Loucy (cell line): ENCODE measurements at regions not wholly inside any gene's neighbourhood (a gene's known extent, or its start where the extent isn't known, plus 50 kb on each side); places are given as distances from the start of the nearest gene placed in this dataset.

ENCODE experiments used
- H2AFZ ChIP-seq: fragments of 200-600 bp; sonication (generic); 2 replicates; pipeline ENCODE4 v1.6.0; 2016; ENCODE audit warnings: antibody characterized with exemption, mild to moderate bottlenecking, low read length, moderate library complexity
- H3F3A ChIP-seq: fragments of 200-600 bp; 2 replicates; pipeline ENCODE4 v1.6.0; 2016; ENCODE audit warnings: antibody characterized with exemption, low read depth, mild to moderate bottlenecking
- H3K27me3 ChIP-seq: fragments of 200-600 bp; sonication (generic); 2 replicates; pipeline ENCODE4 v1.6.1; 2014; ENCODE audit warnings: low read length, mild to moderate bottlenecking; ENCODE audit not compliant: insufficient read depth, poor library complexity, severe bottlenecking
- H3K36me3 ChIP-seq: fragments of 200-600 bp; sonication (generic); 2 replicates; pipeline ENCODE4 v1.6.1; 2016; ENCODE audit warnings: low read length; ENCODE audit not compliant: insufficient read depth
- H3K4me1 ChIP-seq: fragments of 200-600 bp; sonication (generic); 2 replicates; pipeline ENCODE4 v1.5.1; 2014; ENCODE audit warnings: low read length, mild to moderate bottlenecking; ENCODE audit not compliant: insufficient read depth, poor library complexity, severe bottlenecking
- H3K4me2 ChIP-seq: fragments of 200-600 bp; sonication (generic); 2 replicates; pipeline ENCODE4 v1.6.0; 2014; ENCODE audit warnings: antibody characterized with exemption, low read length, low read depth, mild to moderate bottlenecking; ENCODE audit not compliant: poor library complexity, severe bottlenecking
- H3K4me3 ChIP-seq: fragments of 200-600 bp; sonication (generic); 2 replicates; pipeline ENCODE4 v1.5.1; 2014; ENCODE audit warnings: low read length, mild to moderate bottlenecking, mixed read lengths; ENCODE audit not compliant: poor library complexity, severe bottlenecking
- H3K79me2 ChIP-seq: fragments of 200-600 bp; sonication (generic); 2 replicates; pipeline ENCODE4 v1.6.1; 2014; ENCODE audit warnings: low read length; ENCODE audit not compliant: insufficient read depth
- H3K9ac ChIP-seq: fragments of 200-600 bp; sonication (generic); 2 replicates; pipeline ENCODE4 v1.6.0; 2014; ENCODE audit warnings: mild to moderate bottlenecking, low read depth, low read length, moderate library complexity; ENCODE audit not compliant: poor library complexity, severe bottlenecking
- H3K9me2 ChIP-seq: fragments of 200-600 bp; sonication (generic); replicated peaks from 2 replicates; pipeline ENCODE4 v1.6.1; 2016; ENCODE audit warnings: low read depth, low read length, mixed read lengths
- H3K9me3 ChIP-seq: fragments of 200-600 bp; sonication (generic); 2 replicates; pipeline ENCODE4 v1.6.1; 2014; ENCODE audit warnings: mild to moderate bottlenecking, antibody characterized with exemption, low read length, low read depth; ENCODE audit not compliant: insufficient read depth
- H4K20me1 ChIP-seq: fragments of 200-600 bp; sonication (generic); 2 replicates; pipeline ENCODE4 v1.6.0; 2014; ENCODE audit warnings: antibody characterized with exemption, low read length, mild to moderate bottlenecking; ENCODE audit not compliant: insufficient read depth, poor library complexity, severe bottlenecking
- CTCF ChIP-seq: fragments of 200-600 bp; sonication (generic); conservative IDR thresholded peaks from 2 replicates; pipeline ENCODE4 v1.5.1; 2014; ENCODE audit warnings: mild to moderate bottlenecking, antibody characterized with exemption, low read length
- EZH2phosphoT487 ChIP-seq: fragments of 200-600 bp; IDR thresholded peaks from 2 replicates; pipeline ENCODE4 v1.6.1; 2018; ENCODE audit warnings: antibody characterized with exemption, mild to moderate bottlenecking, moderate library complexity, borderline replicate concordance

- Histone ChIP-seq H3K4me2 (no peak overlapping the region), H3K27me3 (no peaks in the 10 kb centered on the region), H3K4me1 (no peaks in the 10 kb centered on the region), H3K79me2 (no peaks in the 10 kb centered on the region), H3K9me2 (no peaks in the 10 kb centered on the region), H3K36me3 (no peaks in the 10 kb centered on the region), H4K20me1 (no peaks in the 10 kb centered on the region), H2AFZ (no peak overlapping the region), H3K9ac (no peak overlapping the region), H3K9me3 (no peaks in the 10 kb centered on the region), H3F3A (no peaks in the 10 kb centered on the region), H3K4me3 (no peak overlapping the region)
- no peak for TF ChIP-seq CTCF
Observed at GRCh38 chr9:93826905-93827544, 128.1 kb downstream of the BARX1 start.

- TF ChIP-seq EZH2phosphoT487 (no peak), CTCF (no peak)
Observed at GRCh38 chr9:93826209-93826608, 128.9 kb downstream of the BARX1 start.

GRCh38 chr9:93825348-93826115 is 129.6 kb downstream of the BARX1 start:
- Histone ChIP-seq H3K9me3 (no peaks in the 10 kb centered on the region), H3K4me1 (no peaks in the 10 kb centered on the region), H3K27me3 (no peaks in the 10 kb centered on the region), H4K20me1 (no peaks in the 10 kb centered on the region), H3K9me2 (no peaks in the 10 kb centered on the region), H3K9ac (no peak overlapping the region), H3K4me2 (no peak overlapping the region), H3K4me3 (no peak overlapping the region), H2AFZ (no peak overlapping the region), H3K79me2 (no peaks in the 10 kb centered on the region), H3K36me3 (no peaks in the 10 kb centered on the region), H3F3A (no peaks in the 10 kb centered on the region)
- TF ChIP-seq CTCF = no peak
- no peak for TF ChIP-seq EZH2phosphoT487

More at GRCh38 chr9:93826209-93826608, 128.9 kb downstream of the BARX1 start:
- Histone ChIP-seq H3K9me2 (no peaks in the 10 kb centered on the region), H3K36me3 (no peaks in the 10 kb centered on the region), H2AFZ (no peak overlapping the region), H3K4me1 (no peaks in the 10 kb centered on the region), H3F3A (no peaks in the 10 kb centered on the region), H4K20me1 (no peaks in the 10 kb centered on the region), H3K9me3 (no peaks in the 10 kb centered on the region), H3K27me3 (no peaks in the 10 kb centered on the region), H3K4me3 (no peak overlapping the region), H3K4me2 (no peak overlapping the region), H3K79me2 (no peaks in the 10 kb centered on the region), H3K9ac (no peak overlapping the region)
